PC-9 (cell line): ENCODE measurements at regions not wholly inside any gene's neighbourhood (a gene's known extent, or its start where the extent isn't known, plus 50 kb on each side); places are given as distances from the start of the nearest gene placed in this dataset.

Experiments
- BruUV-seq: library from RNA; stranded (reverse); fragments of 400-500 nt; replicated peaks from 2 replicates; lab custom pipeline; 2021; lab: Mats Ljungman, UMichigan
- CTCF ChIA-PET: fragments of 300-600 bp; sonication (Branson Sonifier 250); formaldehyde crosslinking; loops from one replicate; lab custom pipeline; 2022; ENCODE audit warnings: antibody characterized with exemption; lab: Charles Lee
- POLR2A ChIA-PET: fragments of 300-600 bp; sonication (Branson Sonifier 250); formaldehyde crosslinking; loops from one replicate; lab custom pipeline; 2022; ENCODE audit warnings: antibody characterized with exemption; ENCODE audit not compliant: unreplicated experiment; lab: Charles Lee
- DNase-seq, 2 experiments: peaks; one replicate each; pipeline versions ENCODE4 v3.0.0 to v3.0.0-alpha.2; 2015 to 2022; ENCODE audit warnings: mixed read lengths in 1 of 2
- H2AFZ ChIP-seq: fragments of 200-600 bp; sonication (generic); 2 replicates; pipeline ENCODE4 v1.8.1; 2017; ENCODE audit warnings: antibody characterized with exemption
- H3F3A ChIP-seq: fragments of 200-600 bp; sonication (generic); 2 replicates; pipeline ENCODE4 v1.8.1; 2017; ENCODE audit warnings: antibody characterized with exemption, mild to moderate bottlenecking, low read depth; ENCODE audit not compliant: insufficient read depth
- H3K27ac ChIP-seq: fragments of 200-600 bp; sonication (generic); 2 replicates; pipeline ENCODE4 v1.6.1; 2016; ENCODE audit warnings: mixed run types
- H3K27me3 ChIP-seq: fragments of 200-600 bp; sonication (generic); 2 replicates; pipeline ENCODE4 v1.6.1; 2016; ENCODE audit warnings: low read depth, mixed run types; ENCODE audit not compliant: insufficient read depth
- H3K36me3 ChIP-seq: fragments of 200-600 bp; sonication (generic); 2 replicates; pipeline ENCODE4 v1.6.1; 2016; ENCODE audit warnings: low read depth, mixed run types
- H3K4me1 ChIP-seq: fragments of 200-600 bp; sonication (generic); replicated peaks from 2 replicates; pipeline ENCODE4 v1.6.1; 2016; ENCODE audit warnings: mixed run types; ENCODE audit not compliant: insufficient read depth
- H3K4me2 ChIP-seq: fragments of 200-600 bp; sonication (generic); 2 replicates; pipeline ENCODE4 v1.6.1; 2017; ENCODE audit warnings: mixed run types
- H3K4me3 ChIP-seq: fragments of 200-600 bp; sonication (generic); 2 replicates; pipeline ENCODE4 v1.6.1; 2016; ENCODE audit warnings: mixed run types
- H3K79me2 ChIP-seq: fragments of 200-600 bp; sonication (generic); 2 replicates; pipeline ENCODE4 v1.6.1; 2017; ENCODE audit warnings: low read depth, mixed run types
- H3K9me2 ChIP-seq: fragments of 200-600 bp; sonication (generic); 2 replicates; pipeline ENCODE4 v1.8.1; 2017; ENCODE audit warnings: mild to moderate bottlenecking; ENCODE audit not compliant: insufficient read depth
- H3K9me3 ChIP-seq: fragments of 200-600 bp; sonication (generic); 2 replicates; pipeline ENCODE4 v1.8.1; 2016; ENCODE audit warnings: low read depth; ENCODE audit not compliant: insufficient read depth
- H4K20me1 ChIP-seq: fragments of 200-600 bp; sonication (generic); 2 replicates; pipeline ENCODE4 v1.8.1; 2017; ENCODE audit not compliant: insufficient read depth
- EZH2 ChIP-seq: fragments of 200-600 bp; sonication (generic); IDR thresholded peaks from 2 replicates; pipeline ENCODE4 v1.8.0; 2017; ENCODE audit warnings: antibody characterized with exemption, low read depth
- intact Hi-C: fragments of 100-400 bp; cut with micrococcal nuclease; formaldehyde crosslinking; loops from one replicate; pipeline ENCODE4 v1.10.0; 2022; ENCODE audit not compliant: unreplicated experiment
- TF ChIP-seq, protein P1 (sequence below): fragments of 200-600 bp; sonication (generic); conservative IDR thresholded peaks from 2 replicates; pipeline ENCODE4 v1.6.1; 2017; ENCODE audit warnings: mixed run types, antibody characterized with exemption, mild to moderate bottlenecking, moderate library complexity

DNA sequence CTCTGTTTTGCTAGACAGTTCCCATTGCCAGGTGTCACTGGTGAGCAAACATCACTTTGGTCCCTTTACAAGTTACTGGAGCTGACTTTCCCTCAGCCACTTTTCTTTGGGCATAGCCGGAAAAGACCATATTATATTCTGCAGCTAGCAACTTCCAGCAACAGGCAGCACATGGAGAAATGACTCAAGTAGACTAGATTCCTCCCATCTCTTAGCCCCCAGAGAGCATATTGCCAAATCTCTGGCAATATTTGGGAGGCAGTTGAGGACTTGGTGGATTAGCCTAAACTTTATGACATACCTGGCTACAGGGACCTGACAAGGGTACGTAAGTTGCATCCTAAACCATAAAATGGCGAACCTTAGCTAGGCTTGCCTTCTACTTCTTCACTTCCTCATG, 204.7 kb upstream of the MPDZ start:
- Histone ChIP-seq H3K27me3 (no peaks in the 10 kb centered on the region), H3K9me3 (no peaks in the 10 kb centered on the region), H3K4me1 (no peaks in the 10 kb centered on the region), H4K20me1 (no peaks in the 10 kb centered on the region), H2AFZ (no peak overlapping the region), H3K4me2 (no peak overlapping the region), H3K4me3 (no peak overlapping the region), H3K79me2 (no peaks in the 10 kb centered on the region), H3K27ac (peak overlapping the region; percentile 51), H3F3A (no peaks in the 10 kb centered on the region), H3K36me3 (no peaks in the 10 kb centered on the region), H3K9me2 (no peaks in the 10 kb centered on the region)
- CTCF ChIA-PET, result no interaction called here
- TF ChIP-seq, protein P1, sequence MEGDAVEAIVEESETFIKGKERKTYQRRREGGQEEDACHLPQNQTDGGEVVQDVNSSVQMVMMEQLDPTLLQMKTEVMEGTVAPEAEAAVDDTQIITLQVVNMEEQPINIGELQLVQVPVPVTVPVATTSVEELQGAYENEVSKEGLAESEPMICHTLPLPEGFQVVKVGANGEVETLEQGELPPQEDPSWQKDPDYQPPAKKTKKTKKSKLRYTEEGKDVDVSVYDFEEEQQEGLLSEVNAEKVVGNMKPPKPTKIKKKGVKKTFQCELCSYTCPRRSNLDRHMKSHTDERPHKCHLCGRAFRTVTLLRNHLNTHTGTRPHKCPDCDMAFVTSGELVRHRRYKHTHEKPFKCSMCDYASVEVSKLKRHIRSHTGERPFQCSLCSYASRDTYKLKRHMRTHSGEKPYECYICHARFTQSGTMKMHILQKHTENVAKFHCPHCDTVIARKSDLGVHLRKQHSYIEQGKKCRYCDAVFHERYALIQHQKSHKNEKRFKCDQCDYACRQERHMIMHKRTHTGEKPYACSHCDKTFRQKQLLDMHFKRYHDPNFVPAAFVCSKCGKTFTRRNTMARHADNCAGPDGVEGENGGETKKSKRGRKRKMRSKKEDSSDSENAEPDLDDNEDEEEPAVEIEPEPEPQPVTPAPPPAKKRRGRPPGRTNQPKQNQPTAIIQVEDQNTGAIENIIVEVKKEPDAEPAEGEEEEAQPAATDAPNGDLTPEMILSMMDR, result no peak
- TF ChIP-seq EZH2, result no peak
- POLR2A ChIA-PET, result no interaction called here
- intact Hi-C loops, result no loop called here
- no TSS peak for BruUV-seq
- no peak for DNase-seq

- H3K9me3 ChIP-seq, result no peaks in the 10 kb centered on the region
- no peaks in the 10 kb centered on the region for H3K27me3 ChIP-seq
- H2AFZ ChIP-seq, result no peak overlapping the region
- DNase-seq, result no peak
- H3K79me2 ChIP-seq, result no peaks in the 10 kb centered on the region
- H3K27ac ChIP-seq, result no peak overlapping the region
- TF ChIP-seq EZH2, result no peak
- TF ChIP-seq, protein P1, result no peak
- BruUV-seq, result no TSS peak
- H4K20me1 ChIP-seq, result no peaks in the 10 kb centered on the region
- intact Hi-C loops, result no loop called here
- H3F3A ChIP-seq, result no peaks in the 10 kb centered on the region
- ChIA-PET CTCF (no interaction called here), POLR2A (no interaction called here)
- no peak overlapping the region for H3K4me2 ChIP-seq
- H3K36me3 ChIP-seq, result no peaks in the 10 kb centered on the region
- H3K9me2 ChIP-seq, result no peaks in the 10 kb centered on the region
- H3K4me1 ChIP-seq, result no peaks in the 10 kb centered on the region
- H3K4me3 ChIP-seq, result no peak overlapping the region
Measured at GRCh38 chr9:13481274-13481673, 201.8 kb upstream of the MPDZ start.

GRCh38 chr9:13480693-13481092, 201.2 kb upstream of the MPDZ start:
- intact Hi-C loops, result no loop called here
- no peak overlapping the region for H3K4me3 ChIP-seq
- no TSS peak for BruUV-seq
- H3K4me1 ChIP-seq, result no peaks in the 10 kb centered on the region
- no peak overlapping the region for H3K27ac ChIP-seq
- no peak overlapping the region for H3K4me2 ChIP-seq
- H3K9me3 ChIP-seq, result no peaks in the 10 kb centered on the region
- H3K9me2 ChIP-seq, result no peaks in the 10 kb centered on the region
- no peaks in the 10 kb centered on the region for H3K36me3 ChIP-seq
- TF ChIP-seq, protein P1, result no peak
- no peak for TF ChIP-seq EZH2
- no peaks in the 10 kb centered on the region for H4K20me1 ChIP-seq
- H3K27me3 ChIP-seq, result no peaks in the 10 kb centered on the region
- ChIA-PET CTCF (no interaction called here), POLR2A (no interaction called here)
- H3F3A ChIP-seq, result no peaks in the 10 kb centered on the region
- no peaks in the 10 kb centered on the region for H3K79me2 ChIP-seq
- no peak for DNase-seq
- H2AFZ ChIP-seq, result no peak overlapping the region
